HCT116 (cell line): ENCODE measurements at regions not wholly inside any gene's neighbourhood (a gene's known extent, or its start where the extent isn't known, plus 50 kb on each side); places are given as distances from the start of the nearest gene placed in this dataset.

Experiments used
- CBX3 ChIP-seq: IDR thresholded peaks from 2 replicates; pipeline ENCODE4 v1.6.1; 2012; ENCODE audit warnings: low read depth
- CEBPB ChIP-seq: IDR thresholded peaks from 2 replicates; pipeline ENCODE4 v1.6.1; 2012; ENCODE audit warnings: low read depth
- CTCF ChIP-seq, 3 experiments: fragments of 200-600 bp in 1 of 3; sonication (generic) in 1 of 3; IDR thresholded peaks in 2 of 3; conservative IDR thresholded peaks in 1 of 3; 2 replicates each; pipeline ENCODE4 v1.5.1; 2012 to 2017; ENCODE audit warnings: low read depth in 2 of 3, low read length in 2 of 3, antibody characterized with exemption in 1 of 3, borderline replicate concordance in 1 of 3, control low read depth in 1 of 3, mild to moderate bottlenecking in 1 of 3, mixed read lengths in 1 of 3, mixed run types in 1 of 3, moderate library complexity in 1 of 3; ENCODE audit not compliant: insufficient read depth in 1 of 3
- EGR1 ChIP-seq: IDR thresholded peaks from 2 replicates; pipeline ENCODE4 v1.6.1; 2012; ENCODE audit warnings: low read depth
- JUND ChIP-seq: IDR thresholded peaks from 2 replicates; pipeline ENCODE4 v1.6.1; 2012
- MAX ChIP-seq: IDR thresholded peaks from 2 replicates; pipeline ENCODE4 v1.6.1; 2012
- POLR2A ChIP-seq: IDR thresholded peaks from 2 replicates; pipeline ENCODE4 v1.7.0; 2011; ENCODE audit warnings: borderline replicate concordance; ENCODE audit not compliant: insufficient read depth, insufficient read length; ENCODE audit errors: extremely low read depth
- POLR2AphosphoS5 ChIP-seq: IDR thresholded peaks from 2 replicates; pipeline ENCODE4 v1.6.1; 2011; ENCODE audit warnings: mild to moderate bottlenecking, low read depth, low read length, moderate library complexity
- RAD21 ChIP-seq: IDR thresholded peaks from 2 replicates; pipeline ENCODE4 v1.6.1; 2012; ENCODE audit warnings: low read depth, mild to moderate bottlenecking
- REST ChIP-seq: IDR thresholded peaks from 2 replicates; pipeline ENCODE4 v1.6.1; 2012; ENCODE audit warnings: low read depth
- SRF ChIP-seq: IDR thresholded peaks from 2 replicates; pipeline ENCODE4 v1.6.1; 2012; ENCODE audit warnings: low read depth
- YY1 ChIP-seq: IDR thresholded peaks from 2 replicates; pipeline ENCODE4 v1.6.1; 2011; ENCODE audit warnings: low read length, low read depth, moderate library complexity, mild to moderate bottlenecking; ENCODE audit not compliant: insufficient replicate concordance; ENCODE audit errors: extremely low read depth
- ZBTB33 ChIP-seq: IDR thresholded peaks from 2 replicates; pipeline ENCODE4 v1.6.1; 2011; ENCODE audit warnings: mild to moderate bottlenecking, low read length, moderate library complexity; ENCODE audit not compliant: insufficient replicate concordance; ENCODE audit errors: extremely low read depth

- TF ChIP-seq CTCF (IDR thresholded peaks at IDR 0.05 in 2 of 3, conservative IDR thresholded peaks at IDR 0.05 in 1 of 3; ENCODE audit: borderline replicate concordance in 1 of 3, insufficient read depth in 1 of 3, low read depth in 2 of 3, low read length in 2 of 3) (no peak), SRF (no peak), CBX3 (no peak), POLR2A (no peak), ZBTB33 (no peak), REST (no peak), MAX (no peak), YY1 (no peak), EGR1 (no peak), CEBPB (no peak), RAD21 (no peak), POLR2AphosphoS5 (no peak), JUND (no peak)
Measured at GRCh38 chr2:220569112-220569897, 941.9 kb downstream of the SLC4A3 start.
